ENCODE measurements at regions not wholly inside any gene's neighbourhood (a gene's known extent, or its start where the extent isn't known, plus 50 kb on each side); places are given as distances from the start of the nearest gene placed in this dataset.

GRCh38 chr2:19749507-19749836 is 152.3 kb downstream of the TTC32 start:
- H3K36me3 ChIP-seq, result no peaks in the 10 kb centered on the region
- no peak overlapping the region for H3K4me3 ChIP-seq
- no peak for ATAC-seq
- H3K9me3 ChIP-seq, result no peaks in the 10 kb centered on the region
- no peaks in the 10 kb centered on the region for H3K27me3 ChIP-seq (ENCODE audit: low read depth)
- H3K4me1 ChIP-seq, result no peaks in the 10 kb centered on the region
- intact Hi-C loops (cut with DNase I), result no loop called here
- no peak overlapping the region for H3K27ac ChIP-seq
- no peak for DNase-seq
- TF ChIP-seq CTCF (IDR thresholded peaks at IDR 0.05), result no peak

- no peak overlapping the region for H3K27ac ChIP-seq
- DNase-seq (no peak), ATAC-seq (no peak)
- no peak overlapping the region for H3K4me3 ChIP-seq
- no peaks in the 10 kb centered on the region for H3K36me3 ChIP-seq
- H3K27me3 ChIP-seq (ENCODE audit: low read depth), result no peaks in the 10 kb centered on the region
- H3K4me1 ChIP-seq, result no peaks in the 10 kb centered on the region
- TF ChIP-seq CTCF (IDR thresholded peaks at IDR 0.05), result no peak
- no peaks in the 10 kb centered on the region for H3K9me3 ChIP-seq
- intact Hi-C loops (cut with DNase I), result no loop called here
Measured at GRCh38 chr2:19748711-19749506, 152.9 kb downstream of the TTC32 start.

GRCh38 chr2:19748073-19748375 is 153.8 kb downstream of the TTC32 start:
- no peak overlapping the region for H3K4me3 ChIP-seq
- no peaks in the 10 kb centered on the region for H3K9me3 ChIP-seq
- H3K27me3 ChIP-seq (ENCODE audit: low read depth), result no peaks in the 10 kb centered on the region
- H3K4me1 ChIP-seq, result no peaks in the 10 kb centered on the region
- ATAC-seq (no peak), DNase-seq (no peak)
- H3K27ac ChIP-seq, result no peak overlapping the region
- H3K36me3 ChIP-seq, result no peaks in the 10 kb centered on the region
- intact Hi-C loops (cut with DNase I), result no loop called here
- TF ChIP-seq CTCF (IDR thresholded peaks at IDR 0.05), result no peak

- Histone ChIP-seq H3K36me3 (no peaks in the 10 kb centered on the region), H3K9me3 (no peaks in the 10 kb centered on the region), H3K27ac (no peak overlapping the region), H3K4me3 (no peak overlapping the region), H3K4me1 (no peaks in the 10 kb centered on the region), H3K27me3 (ENCODE audit: low read depth) (no peaks in the 10 kb centered on the region)
- DNase-seq, result no peak
- no peak for TF ChIP-seq CTCF (IDR thresholded peaks at IDR 0.05)
- peak; percentile 48 to 56 for ATAC-seq
- intact Hi-C loops (cut with DNase I), result no loop called here
Measured at GRCh38 chr2:19747310-19748072, 154.3 kb downstream of the TTC32 start.

- no peaks in the 10 kb centered on the region for H3K27me3 ChIP-seq (ENCODE audit: low read depth)
- H3K4me1 ChIP-seq, result no peaks in the 10 kb centered on the region
- intact Hi-C loops (cut with DNase I), result no loop called here
- ATAC-seq, result peak in 1 of 2 donors; percentile 5
- H3K4me3 ChIP-seq, result no peak overlapping the region
- DNase-seq, result no peak
- no peak for TF ChIP-seq CTCF (IDR thresholded peaks at IDR 0.05)
- no peaks in the 10 kb centered on the region for H3K9me3 ChIP-seq
- H3K27ac ChIP-seq, result no peak overlapping the region
- no peaks in the 10 kb centered on the region for H3K36me3 ChIP-seq
Measured at GRCh38 chr2:19746611-19747309, 155.0 kb downstream of the TTC32 start.
